DMS153 (cell line): ENCODE measurements at regions not wholly inside any gene's neighbourhood (a gene's known extent, or its start where the extent isn't known, plus 50 kb on each side); places are given as distances from the start of the nearest gene placed in this dataset.
"Not testable (repeated sequence)": the region's sequence is repeated elsewhere in the genome, so short reads cannot be mapped to it uniquely, and the experiment has no call there.

ENCODE experiments used
- DNase-seq: peaks from one replicate; lab custom pipeline; 2025; lab: John Stamatoyannopoulos, UW

DNA sequence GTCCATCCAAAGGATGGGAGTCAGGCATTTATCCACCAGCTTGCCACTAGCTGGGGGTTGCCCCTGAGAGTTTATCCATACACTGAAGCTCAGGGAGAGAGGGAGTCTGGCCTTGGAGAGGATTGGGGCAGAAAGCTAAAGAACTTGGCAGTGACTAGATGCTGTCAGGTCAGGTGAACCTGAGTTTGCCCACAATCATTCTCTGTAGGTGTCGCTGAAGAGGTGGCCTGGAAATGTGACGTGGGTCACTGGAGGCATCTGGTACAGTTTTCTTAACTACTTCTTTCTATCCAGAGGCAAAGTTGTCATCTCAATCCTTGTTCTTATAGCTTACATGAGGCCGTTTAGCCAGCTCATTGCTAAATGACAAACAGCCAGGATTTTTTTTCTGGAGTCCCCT is 298.0 kb upstream of the CTNNB1 start:
- DNase-seq = no peak

- no peak for DNase-seq
These were observed 297.5 kb upstream of the CTNNB1 start for GRCh38 chr3:40901796-40902195.

- DNase-seq = not testable (repeated sequence)
These were observed 291.3 kb upstream of the CTNNB1 start for GRCh38 chr3:40907907-40908465.

DNA sequence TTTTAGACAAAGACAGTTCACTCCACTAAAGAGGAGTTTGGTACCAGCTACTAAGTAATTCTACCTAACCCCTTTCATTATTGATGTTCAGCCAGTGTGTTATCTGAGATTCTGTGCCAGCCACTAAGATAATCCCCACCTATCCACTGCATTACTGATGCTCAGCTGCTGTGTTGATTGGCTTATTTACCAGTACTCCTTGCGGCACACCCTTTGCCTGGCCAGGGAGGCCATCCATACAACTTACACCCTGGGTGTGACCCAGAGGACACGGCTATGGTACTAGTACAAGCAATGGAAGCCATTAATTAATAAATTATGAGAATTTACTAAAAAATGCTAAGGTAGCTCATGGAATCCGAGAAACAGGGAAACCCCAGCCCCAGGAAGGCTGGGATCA is 290.7 kb upstream of the CTNNB1 start:
- DNase-seq = no peak

DNA sequence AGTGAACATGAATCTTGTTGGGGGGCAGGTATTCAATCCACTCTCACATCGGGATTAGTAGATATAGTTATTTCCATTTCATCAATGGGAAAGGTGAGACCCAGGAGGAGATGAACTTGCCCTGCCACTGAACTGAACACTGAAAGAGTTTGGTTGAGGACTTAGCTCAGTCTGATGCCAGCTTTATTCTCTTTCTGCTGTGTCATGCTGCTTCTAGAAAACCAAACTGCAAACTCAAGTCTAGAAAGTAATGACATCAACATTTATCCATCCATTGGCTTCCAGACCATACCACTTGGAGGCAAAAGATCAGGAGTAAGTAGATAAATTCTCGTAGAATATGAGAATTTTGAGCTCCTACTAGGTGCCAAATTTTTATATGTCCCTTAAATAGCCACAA is 288.0 kb upstream of the CTNNB1 start:
- DNase-seq = no peak

GRCh38 chr3:40911928-40912327 is 287.4 kb upstream of the CTNNB1 start:
- DNase-seq = no peak

- no peak for DNase-seq
These were observed 286.8 kb upstream of the CTNNB1 start for GRCh38 chr3:40912461-40912860.

GRCh38 chr3:40913192-40913591 is 286.1 kb upstream of the CTNNB1 start:
- no peak for DNase-seq

DNA sequence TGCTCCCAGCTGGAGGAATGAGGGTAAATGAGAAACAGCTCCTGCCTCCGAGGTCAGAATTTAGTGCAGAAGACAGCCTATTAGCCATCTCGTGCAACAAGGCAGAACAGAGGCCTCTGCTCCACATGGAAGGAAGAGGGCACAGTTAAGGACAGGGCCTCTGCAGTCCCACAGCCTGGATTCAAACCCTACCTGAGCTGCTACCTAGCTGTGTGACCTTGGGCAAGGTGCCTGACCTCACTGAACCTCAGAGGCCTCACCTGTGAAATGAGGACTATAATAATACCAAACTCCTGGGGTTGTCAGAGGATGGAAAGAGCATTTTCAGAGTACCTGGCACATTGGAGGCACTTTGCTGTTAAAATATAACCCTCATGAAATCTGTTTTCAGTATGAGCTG is 285.7 kb upstream of the CTNNB1 start:
- DNase-seq = no peak

DNA sequence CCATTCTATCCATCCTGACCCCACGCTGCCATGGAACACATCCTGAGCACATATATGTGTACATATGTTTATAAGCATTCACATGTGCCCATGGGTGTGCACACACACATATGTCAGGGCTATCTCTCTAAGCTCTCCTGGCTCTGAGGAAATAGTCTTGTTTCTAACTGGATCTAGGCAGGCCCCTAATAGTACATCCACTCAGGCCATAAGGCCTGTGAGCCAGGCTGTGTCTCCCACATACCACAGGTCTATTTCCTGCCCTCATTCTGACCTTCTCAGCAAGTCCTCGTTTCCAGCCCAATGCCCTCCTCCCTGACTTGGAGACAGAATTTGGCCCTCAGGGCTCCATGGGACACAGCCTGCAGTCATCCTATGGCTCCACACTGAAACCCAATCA is 284.8 kb upstream of the CTNNB1 start:
- DNase-seq = no peak

DNA sequence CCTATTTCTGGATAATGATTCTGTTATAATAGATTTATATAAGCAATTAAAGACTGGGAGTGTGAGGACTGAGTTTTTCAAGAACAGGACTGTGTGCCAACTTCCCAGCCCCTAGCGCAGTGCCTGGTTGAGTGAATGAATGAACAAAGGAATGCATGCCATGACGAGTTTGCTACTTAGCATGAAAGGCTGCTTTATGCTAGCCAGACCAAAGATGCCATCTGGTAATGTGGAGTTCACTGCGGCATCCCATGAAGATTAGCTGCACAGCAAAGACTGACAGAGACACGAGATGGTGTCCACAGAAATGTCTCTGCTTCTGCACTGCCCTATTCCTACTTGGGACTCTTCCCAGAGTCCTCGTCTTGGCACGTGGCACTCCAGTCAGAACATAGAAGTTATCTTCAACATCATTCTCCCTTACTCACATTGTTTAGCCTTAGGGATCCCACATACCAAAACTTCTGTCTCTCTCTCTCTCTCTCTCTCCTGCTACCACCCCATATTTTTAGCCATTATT is 283.9 kb upstream of the CTNNB1 start:
- no peak for DNase-seq

DNA sequence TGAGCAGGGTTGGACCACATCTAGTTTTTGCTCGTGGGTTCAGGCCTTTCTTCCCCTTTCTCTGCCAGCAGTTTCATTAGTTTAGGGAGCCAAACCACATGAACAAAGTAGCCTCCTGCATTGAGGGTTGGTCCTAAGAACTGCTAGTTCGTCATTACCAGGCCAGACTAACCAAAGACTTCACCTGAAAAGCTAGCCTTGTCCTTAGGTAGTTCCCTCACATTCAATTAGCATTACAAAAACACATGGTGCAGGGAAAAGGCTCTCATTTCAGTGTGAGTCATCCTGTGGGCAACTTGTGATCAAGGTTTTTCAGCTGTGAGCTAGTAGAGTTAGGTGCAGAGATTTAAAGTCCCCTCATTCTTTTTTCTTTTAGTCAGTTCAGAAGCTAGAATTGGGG is 279.3 kb upstream of the CTNNB1 start:
- no peak for DNase-seq

DNA sequence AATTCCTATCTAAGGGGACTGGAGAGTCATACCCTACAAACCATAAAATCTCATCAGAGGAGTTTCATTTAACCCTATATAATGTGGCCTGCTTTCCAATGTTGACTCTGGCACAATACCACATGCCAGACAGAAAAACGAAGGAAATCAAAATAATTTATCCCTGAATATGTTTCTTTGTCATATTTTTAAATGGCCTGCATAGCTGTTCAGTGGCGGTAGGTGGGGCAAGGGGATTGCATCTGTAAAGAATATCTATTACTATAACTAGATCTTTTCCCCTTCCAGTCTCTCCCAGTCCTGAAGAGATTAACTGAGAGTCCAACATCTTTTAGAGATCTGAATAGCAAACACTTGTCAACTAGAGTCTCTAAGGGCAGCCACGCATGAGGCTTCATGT is 278.1 kb upstream of the CTNNB1 start:
- no peak for DNase-seq

GRCh38 chr3:40923143-40923542 is 276.2 kb upstream of the CTNNB1 start:
- DNase-seq = no peak

DNA sequence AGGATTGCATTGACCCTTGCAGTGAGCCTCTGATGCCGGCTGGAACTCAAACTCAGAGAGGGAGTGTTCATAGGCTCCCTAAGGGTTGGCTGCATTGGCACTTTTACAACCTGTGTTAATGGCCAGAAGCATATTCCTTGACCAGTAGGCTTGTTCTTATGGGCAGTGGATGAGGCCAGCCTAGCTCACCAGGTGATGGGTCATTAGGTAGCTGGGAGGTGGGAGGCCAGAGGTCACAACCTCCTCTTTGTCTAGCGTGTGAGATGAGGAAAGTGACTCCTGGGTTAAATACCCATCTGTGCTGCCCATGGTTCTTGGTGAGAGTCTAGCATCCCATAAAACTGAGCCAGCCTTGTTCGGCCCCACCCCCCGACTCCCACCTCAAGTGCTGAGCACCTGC is 275.7 kb upstream of the CTNNB1 start:
- DNase-seq = no peak

DNA sequence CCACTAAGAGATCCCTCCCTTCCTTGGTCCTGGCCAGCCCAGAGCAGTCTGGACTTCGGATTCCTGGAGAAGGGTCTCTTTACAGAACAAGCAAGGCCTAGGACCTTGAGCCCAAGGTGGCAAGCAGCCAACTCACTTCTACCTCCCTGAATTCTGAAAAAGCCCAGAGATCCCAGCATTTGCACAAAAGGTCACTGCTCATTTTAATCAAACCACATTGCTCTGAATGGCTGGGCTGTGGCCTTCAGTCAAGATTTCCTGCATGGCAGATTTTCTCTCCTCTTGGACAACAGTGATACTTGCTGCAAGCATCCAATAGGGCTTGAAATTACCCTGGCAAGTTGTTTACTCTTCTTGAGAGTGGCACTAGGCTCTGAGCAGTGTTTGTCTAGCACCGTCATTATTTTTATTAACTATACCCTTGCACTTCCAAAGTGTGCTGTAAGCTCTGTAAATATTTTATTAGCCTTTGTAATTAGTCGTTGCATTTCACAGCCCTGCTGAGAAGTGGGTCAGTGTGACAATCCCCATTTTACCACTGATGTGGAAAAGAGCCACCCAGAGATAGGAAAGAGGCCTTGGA is 274.7 kb upstream of the CTNNB1 start:
- peak; percentile 76 for DNase-seq

DNA sequence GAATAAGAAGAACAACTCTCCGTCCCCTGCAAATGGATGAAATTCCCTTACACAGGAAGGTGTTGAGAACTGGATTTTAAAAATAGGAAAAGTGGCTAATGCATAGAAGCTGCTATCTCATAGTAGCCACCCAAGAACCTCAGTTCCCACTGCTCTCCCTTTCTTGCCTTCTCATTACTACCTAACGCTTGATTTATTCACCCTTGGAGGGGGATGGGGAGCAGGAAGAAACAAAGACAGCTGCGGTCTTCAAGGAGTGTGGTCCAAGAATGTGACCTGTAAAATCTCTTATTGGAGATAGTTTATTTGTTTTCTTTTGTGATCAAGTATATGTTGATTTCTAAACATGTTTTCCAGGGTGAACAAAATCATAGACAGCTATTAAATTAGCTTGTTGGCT is 274.1 kb upstream of the CTNNB1 start:
- no peak for DNase-seq

- DNase-seq = no peak
These were observed 269.2 kb upstream of the CTNNB1 start for GRCh38 chr3:40930131-40930538.

- no peak for DNase-seq
These were observed 268.5 kb upstream of the CTNNB1 start for GRCh38 chr3:40930756-40931155.

GRCh38 chr3:40938591-40938990 is 260.7 kb upstream of the CTNNB1 start:
- DNase-seq = no peak

GRCh38 chr3:40939030-40939740 is 260.1 kb upstream of the CTNNB1 start:
- DNase-seq = no peak

- DNase-seq = no peak
These were observed 259.6 kb upstream of the CTNNB1 start for GRCh38 chr3:40939741-40940130.

DNA sequence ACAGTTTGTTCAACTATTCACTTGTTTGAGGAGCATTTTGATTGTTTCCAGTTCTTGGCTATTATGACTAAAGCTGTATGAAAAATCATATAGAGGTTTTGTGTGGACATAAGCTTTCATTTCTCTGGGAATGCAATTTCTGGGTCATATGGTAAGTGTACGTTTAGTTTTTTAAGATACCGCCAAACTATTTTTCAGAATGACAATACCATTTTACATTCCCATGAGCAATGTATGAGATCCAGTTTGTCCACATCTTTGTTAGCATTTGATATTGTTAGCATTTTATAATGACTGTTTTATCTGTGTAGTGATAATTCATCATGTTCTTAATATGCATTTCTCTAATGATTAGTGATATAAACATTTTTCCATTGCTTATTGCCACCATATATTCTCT is 258.7 kb upstream of the CTNNB1 start:
- no peak for DNase-seq

- not testable (repeated sequence) for DNase-seq
These were observed 252.3 kb upstream of the CTNNB1 start for GRCh38 chr3:40947022-40947421.
